HL-60 (cell line): ENCODE measurements at regions not wholly inside any gene's neighbourhood (a gene's known extent, or its start where the extent isn't known, plus 50 kb on each side); places are given as distances from the start of the nearest gene placed in this dataset.

ENCODE experiments used
- POLR2AphosphoS5 ChIP-seq: IDR thresholded peaks from 2 replicates; pipeline ENCODE4 v1.6.1; 2012; ENCODE audit warnings: low read depth
- SPI1 ChIP-seq: IDR thresholded peaks from 2 replicates; pipeline ENCODE4 v1.6.1; 2012; ENCODE audit warnings: low read depth, mild to moderate bottlenecking, borderline replicate concordance
- TF ChIP-seq, protein P1 (sequence below): IDR thresholded peaks from one replicate; pipeline ENCODE4 v1.5.1; 2011; ENCODE audit warnings: low read length, control low read depth, inconsistent platforms; ENCODE audit not compliant: insufficient read depth

- TF ChIP-seq, protein P1, sequence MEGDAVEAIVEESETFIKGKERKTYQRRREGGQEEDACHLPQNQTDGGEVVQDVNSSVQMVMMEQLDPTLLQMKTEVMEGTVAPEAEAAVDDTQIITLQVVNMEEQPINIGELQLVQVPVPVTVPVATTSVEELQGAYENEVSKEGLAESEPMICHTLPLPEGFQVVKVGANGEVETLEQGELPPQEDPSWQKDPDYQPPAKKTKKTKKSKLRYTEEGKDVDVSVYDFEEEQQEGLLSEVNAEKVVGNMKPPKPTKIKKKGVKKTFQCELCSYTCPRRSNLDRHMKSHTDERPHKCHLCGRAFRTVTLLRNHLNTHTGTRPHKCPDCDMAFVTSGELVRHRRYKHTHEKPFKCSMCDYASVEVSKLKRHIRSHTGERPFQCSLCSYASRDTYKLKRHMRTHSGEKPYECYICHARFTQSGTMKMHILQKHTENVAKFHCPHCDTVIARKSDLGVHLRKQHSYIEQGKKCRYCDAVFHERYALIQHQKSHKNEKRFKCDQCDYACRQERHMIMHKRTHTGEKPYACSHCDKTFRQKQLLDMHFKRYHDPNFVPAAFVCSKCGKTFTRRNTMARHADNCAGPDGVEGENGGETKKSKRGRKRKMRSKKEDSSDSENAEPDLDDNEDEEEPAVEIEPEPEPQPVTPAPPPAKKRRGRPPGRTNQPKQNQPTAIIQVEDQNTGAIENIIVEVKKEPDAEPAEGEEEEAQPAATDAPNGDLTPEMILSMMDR: no peak
- TF ChIP-seq POLR2AphosphoS5: no peak
- no peak for TF ChIP-seq SPI1
These were observed 317.3 kb upstream of the PDE4D start for GRCh38 chr5:60210810-60211209.
